GM18507 (cell line): ENCODE measurements at regions not wholly inside any gene's neighbourhood (a gene's known extent, or its start where the extent isn't known, plus 50 kb on each side); places are given as distances from the start of the nearest gene placed in this dataset.
"Not testable (repeated sequence)": the region's sequence is repeated elsewhere in the genome, so short reads cannot be mapped to it uniquely, and the experiment has no call there.

Experiments used
- DNase-seq: peaks from one replicate; pipeline ENCODE4 v3.0.0; 2011; ENCODE audit warnings: low read depth; ENCODE audit not compliant: insufficient read length; ENCODE audit errors: extremely low spot score
- FAIRE-seq: peaks from 2 replicates; lab custom pipeline; 2011; peaks lifted over from hg19 to GRCh38; lab: Jason Lieb, UNC

DNA sequence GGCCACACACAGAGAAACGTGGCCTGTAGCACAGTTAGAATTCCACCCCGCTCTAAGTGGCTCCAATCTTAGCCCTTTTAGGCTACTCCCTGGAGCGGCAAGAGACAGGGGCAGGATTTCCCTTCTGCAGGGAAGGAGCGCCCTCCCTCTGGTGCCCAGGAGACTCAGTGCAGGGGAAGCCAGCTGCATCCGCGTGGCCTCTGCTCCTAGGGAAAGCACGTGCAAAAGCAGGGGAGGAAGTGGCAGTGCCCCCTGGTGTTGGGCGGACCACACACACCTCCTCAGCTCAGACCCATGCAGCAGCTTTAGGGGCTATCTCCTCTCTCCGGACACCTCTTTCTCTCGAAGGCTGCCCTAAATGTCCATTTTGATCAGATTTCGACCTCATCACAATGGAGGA is 50.0 kb downstream of the SPRING1 start:
- FAIRE-seq (no peak), DNase-seq (no peak)

DNA sequence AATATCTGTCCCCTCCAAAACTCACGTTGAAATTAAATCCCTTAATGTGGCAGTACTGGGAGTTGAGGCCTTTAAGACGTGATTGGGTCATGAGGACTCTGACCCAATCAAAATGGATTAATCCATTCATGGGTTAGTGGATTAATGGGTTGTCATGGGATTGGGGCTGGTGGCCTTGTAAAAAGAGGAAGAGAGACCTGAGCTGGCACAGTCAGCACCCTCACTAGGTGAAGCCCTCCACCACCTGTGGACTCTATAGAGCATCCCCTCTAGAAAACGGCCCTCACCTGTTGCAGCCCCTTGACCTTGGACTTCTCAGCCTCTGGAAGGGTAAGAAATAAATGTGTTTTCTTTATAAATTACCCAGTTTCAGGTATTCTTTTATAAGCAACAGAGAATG is 53.0 kb downstream of the SPRING1 start:
- no peak for FAIRE-seq
- no peak for DNase-seq

DNA sequence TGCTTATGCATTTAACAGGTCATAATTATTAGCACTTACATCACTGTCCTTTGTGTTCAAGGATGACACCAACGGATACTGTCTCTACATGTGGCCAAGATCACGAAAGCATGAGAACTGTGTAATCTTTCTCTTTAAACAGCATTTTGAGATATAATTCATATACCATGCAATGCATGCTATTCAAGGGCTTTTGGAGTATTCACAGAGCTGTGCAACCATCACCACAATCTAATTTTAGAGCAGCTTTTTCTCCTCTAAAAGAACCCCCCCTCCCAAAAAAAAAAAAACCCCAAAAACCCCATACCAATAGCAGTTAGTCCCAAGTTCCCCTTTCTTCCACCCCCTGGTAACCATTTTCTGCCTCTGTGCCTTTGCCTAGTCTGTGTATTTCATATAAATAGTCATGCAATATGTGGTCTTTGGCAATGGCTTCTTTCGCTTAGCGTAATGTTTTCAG is 60.6 kb downstream of the SPRING1 start:
- no peak for DNase-seq
- no peak for FAIRE-seq

DNA sequence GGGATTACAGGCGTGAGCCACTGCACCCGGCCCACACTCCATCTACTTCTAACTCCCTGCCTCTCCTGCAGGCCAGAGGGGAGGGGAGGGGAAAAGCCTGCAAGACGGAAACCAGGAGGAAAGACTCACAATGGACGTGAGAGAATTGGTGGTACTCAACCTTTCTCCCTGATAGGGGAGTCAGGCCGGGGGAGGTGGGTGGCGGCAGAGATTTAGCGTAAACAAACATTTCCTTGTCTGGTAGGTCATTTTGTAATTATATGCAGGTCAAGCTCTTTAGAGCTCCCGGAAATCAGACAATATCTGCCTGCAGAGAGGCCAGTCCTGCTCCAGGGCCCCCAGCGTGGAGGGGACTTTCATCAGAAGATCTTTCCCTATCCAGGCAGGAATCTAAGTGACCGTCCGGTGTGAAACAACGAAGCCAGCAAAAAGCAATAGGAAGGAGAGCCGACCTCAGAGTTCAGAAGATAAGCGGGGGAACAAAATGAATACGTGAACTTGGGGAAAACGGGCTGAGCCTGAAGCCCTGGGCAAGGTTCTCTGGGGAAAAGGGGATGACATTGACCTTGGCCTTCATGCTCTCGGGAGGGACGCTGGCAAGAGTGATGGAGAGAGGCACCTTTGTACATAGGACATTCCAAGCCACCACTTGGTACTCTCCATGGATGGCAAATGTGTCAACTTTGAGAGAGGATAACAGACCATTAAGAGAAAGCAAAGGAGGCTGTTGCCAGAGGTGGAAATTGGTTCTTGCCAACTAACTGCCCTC is 62.3 kb downstream of the SPRING1 start:
- DNase-seq (no peak), FAIRE-seq (no peak)

DNA sequence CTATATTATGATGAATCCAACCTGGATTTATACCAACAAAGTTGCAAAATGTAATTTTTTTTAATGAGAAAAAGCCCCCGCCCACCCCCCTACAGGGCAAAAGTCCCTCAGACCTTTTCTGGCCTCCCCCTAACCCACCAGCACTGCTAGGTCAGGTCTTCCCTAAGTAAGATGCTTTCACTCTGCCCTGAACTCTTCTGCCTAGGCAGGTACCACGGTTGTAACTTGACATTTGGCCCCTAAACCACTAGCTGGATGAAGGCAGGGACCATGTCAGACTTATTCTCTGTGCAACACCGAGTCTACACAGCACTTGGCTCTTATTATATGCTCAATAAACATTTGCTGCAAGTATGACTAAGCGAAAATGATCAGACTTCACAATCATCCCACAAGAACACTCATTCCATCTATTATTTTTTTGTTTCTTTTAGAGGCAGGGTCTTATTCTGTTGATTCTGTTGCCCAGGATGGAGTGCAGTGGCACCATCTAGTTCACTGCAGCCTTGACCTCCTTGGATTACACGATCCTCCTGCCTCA is 63.2 kb downstream of the SPRING1 start:
- DNase-seq (no peak), FAIRE-seq (no peak)

DNA sequence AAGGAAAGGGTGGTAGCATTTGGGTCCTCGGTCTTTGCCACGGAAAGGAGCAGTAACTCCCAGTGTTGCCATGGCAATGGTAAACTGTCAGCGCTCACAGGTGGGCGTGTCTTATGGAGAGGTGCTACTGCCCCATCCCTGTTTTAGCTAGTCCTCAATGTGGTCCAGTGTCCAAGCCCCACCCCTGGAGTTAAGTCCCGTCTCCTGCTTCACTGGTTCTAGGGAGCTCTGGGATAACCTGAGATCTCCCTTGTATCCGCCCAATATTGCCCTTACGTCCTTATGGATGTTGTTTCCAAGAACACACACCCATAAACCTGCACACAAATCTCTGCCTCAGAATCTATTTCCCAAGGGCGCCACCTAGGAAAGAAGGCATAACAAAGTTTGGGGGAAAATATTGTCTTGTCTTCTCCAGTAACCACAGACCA is 64.2 kb downstream of the SPRING1 start:
- DNase-seq, result no peak
- FAIRE-seq, result no peak

DNA sequence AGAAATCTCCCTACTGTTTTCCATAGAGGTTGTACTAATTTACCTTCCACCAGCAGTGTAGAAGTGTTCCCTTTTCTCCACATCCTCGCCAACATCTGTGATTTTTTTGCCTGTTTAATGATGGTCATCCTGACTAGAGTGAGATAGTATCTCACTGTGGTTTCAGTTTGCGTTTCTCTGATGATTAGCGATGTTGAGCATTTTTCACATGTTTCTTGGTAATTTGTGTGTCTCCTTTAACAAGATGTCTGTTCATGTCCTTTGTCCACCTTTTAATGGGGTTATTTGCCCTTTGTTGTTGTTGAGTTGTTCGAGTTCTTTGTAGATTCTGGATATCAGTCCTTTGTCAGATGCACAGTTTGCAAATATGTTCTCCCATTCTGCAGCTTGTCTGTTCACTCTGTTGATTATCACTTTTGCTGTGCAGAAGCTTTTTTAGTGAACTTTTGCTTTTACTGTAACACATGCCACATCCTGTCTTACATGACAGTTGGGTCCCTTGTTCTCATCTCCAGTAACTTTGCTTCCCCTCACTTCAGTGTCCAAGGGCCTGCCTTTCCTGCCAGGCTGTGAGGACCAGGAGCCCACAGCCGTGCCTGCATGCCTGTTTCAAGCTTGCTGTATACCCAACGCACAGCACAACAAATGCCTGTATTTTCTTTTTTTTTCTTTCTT is 64.9 kb downstream of the SPRING1 start:
- FAIRE-seq (peak; percentile 80), DNase-seq (no peak)

DNA sequence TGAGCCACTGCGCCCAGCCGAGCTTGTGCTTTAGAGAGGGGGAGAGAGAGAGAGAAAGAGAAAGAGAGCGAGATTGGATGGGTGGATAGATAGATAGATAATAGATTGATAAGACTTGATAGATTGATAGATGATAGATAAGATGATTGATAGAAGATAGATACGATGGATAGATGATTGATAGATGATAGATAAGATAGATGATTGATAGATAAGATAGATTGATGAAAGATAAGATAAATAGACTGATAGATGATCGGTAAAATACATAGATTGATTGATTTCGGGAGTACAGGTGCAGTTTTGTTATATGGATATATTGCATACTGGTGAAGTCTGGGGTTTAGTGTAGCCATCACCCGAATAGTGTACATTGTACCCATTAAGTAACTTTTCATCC is 65.9 kb downstream of the SPRING1 start:
- FAIRE-seq (no peak), DNase-seq (no peak)

DNA sequence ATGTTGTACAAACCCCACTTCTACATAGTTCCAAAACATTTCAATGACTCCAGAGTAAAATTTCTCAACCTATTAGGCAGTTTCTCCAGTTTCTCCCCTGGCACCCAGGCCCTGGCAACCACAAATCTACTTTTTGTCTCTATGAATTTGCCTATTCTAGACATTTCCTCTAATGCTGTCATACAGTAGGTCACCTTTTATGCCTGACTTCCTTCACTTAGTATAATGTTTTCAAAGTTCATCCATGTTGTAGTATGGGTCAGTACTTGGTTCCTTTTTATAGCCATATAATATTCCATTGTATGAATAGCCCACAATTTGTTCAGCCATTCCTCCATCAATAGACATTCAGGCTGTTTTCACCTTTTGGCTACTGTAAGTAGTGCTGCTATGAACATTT is 67.0 kb downstream of the SPRING1 start:
- DNase-seq, result no peak
- no peak for FAIRE-seq

DNA sequence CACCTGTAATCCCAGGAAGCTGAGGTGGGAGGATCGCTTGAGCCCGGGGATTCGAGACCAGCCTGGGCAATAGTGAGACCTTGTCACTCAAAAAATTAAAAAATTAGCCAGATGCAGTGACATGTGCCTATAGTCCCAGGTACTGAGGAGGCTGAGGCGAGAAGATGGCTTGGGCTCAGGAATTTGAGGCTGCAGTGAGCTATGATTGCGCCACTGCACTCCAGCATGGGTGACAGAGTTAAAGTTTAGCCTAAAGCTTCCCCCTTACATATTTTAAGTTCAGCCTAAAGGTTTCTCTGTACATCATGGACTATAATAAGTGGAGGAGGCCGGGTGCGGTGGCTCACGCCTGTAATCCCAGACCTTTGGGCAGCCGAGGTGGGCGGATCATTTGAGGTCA is 70.1 kb downstream of the SPRING1 start:
- no peak for FAIRE-seq
- no peak for DNase-seq

DNA sequence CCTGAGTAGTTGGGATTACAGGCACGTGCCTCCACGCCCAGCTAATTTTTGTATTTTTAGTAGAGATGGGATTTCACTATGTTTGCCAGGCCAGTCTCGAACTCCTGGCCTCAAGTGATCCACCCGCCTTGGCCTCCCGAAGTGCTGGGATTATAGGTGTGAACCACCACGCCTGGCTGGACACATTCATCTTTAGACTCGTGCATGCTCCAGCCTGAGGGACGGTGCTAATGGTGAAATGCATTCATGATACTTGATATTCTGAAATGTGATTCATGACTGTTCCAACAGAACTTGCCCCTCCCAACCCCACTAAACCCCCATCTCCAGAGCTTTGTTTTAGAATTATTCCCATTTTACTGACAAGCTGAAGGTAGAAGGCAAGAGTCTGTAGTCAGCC is 71.0 kb downstream of the SPRING1 start:
- DNase-seq, FAIRE-seq: not testable (repeated sequence)

DNA sequence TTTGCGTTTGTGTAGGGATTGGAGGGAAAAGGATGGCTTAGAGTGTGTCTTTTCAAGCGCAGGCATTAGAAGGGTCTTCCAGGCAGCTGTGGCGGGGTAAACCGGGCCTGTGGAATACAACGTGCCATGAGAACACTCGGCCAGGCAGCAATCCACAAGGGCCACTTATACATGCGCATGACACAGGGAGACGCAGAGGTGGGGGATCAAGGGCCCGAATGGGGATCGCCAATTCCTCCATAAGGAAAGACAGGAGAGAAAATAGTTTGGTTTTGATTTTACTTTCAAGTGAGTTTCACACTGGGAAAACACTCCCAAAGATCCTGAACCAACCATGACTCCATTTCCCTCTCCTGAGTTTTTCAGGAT is 71.6 kb downstream of the SPRING1 start:
- FAIRE-seq (no peak), DNase-seq (no peak)

DNA sequence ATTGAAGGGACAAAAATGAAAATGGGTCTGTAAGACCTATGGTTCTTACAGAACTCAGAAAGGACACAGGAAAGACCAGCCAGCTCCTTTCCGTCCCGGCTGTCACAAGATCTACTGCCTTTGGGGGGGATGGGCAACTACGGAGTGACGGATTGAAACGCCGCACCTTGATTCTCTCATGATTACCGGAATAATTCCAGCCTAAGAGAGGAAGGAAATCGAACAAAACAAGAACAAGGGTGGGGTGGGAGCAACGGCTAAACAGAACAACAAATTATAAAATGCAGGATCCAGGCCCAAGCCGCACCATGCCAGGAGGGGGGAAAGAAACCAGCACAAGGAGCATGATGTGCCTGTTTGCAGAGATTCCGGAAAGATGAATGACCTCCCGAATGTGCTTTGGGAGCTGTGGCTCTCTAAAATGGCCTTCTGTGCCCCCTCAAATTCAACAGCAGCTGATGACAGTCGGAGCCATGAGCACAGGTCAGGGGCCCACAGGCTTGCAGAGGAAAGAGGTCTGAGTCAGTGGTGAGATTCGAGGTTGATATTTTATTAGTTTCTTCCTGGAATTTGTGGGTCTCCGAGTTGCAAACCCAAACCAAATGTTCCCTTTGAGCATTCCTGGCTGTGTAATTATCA is 72.1 kb downstream of the SPRING1 start:
- no peak for FAIRE-seq
- DNase-seq, result no peak

DNA sequence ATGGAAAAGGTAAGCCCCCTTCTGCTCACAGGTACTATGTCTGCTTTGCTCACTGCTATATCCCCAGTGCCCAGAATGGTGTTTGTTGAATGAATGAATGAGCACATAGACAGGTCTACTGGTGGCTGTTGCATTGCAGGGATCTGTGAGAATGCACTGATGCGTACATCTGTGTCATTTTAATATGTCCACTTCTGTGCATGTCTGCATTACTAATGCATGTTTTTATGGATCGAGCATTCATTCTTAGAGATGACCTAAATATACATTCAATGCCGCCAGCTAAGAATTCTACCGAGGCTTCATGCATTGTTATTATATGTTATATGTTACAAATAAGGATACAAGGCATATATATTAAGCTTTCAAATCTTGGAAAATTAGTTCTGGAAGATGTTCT is 73.8 kb downstream of the SPRING1 start:
- FAIRE-seq (no peak), DNase-seq (no peak)

DNA sequence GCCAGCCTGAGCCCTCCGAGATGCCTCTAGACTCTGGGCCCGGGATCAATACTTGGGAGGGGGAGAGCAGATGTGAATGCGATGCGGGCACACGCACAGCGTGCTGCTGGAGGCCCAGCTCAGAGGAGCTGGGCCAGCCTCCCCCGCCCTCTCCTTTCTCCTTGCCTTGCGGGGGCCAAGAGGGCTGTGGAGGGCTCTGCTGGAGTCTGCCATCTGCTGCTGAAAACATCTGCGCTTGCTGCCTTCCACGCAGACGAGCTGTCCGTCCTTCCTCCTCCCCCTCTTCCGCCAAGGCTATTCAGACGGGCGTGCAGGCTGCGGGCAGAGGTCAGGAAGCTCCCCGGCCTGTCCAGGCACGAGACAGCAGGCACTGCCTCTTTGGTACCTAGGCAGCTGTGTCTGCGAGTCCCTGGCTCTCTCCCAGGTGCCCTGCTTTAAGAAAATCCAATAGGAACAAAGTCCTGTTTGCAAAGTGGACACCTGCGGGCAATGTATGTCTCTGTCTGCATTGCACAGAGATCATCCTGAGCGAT is 75.2 kb downstream of the SPRING1 start:
- FAIRE-seq (no peak), DNase-seq (no peak)

DNA sequence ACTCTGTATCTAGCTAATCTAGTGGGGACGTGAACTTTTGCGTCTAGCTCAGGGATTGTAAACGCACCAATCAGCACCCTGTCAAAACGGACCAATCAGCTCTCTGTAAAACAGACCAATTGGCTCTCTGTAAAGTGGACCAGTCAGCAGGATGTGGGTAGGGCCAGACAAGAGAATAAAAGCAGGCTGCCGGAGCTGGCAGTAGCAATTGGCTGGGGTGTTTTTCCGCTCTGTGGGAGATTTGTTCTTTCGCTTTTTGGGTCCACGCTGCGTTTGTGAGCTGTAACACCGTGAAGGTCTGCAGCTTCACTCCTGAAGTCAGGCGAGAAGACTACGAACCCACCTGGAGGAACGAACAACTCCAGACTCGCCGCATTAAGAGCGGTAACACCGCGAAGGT is 76.5 kb downstream of the SPRING1 start:
- DNase-seq, result no peak
- FAIRE-seq, result no peak

DNA sequence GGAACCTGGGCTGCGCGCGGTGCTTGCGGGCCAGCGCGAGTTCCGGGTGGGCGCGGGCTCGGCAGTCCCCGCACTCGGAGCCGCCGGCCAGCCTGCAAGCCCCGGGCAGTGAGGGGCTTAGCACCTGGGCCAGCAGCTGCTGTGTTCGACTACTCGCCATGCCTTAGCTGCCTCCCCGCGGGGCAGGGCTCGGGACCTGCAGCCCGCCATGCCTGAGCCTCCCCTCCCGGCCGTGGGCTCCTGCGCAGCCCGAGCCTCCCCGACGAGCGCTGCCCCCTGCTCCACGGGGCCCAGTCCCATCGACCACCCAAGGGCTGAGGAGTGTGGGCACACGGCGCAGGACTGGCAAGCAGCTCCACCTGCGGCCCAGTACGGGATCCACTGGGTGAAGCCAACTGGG is 77.1 kb downstream of the SPRING1 start:
- FAIRE-seq, DNase-seq: not testable (repeated sequence)

DNA sequence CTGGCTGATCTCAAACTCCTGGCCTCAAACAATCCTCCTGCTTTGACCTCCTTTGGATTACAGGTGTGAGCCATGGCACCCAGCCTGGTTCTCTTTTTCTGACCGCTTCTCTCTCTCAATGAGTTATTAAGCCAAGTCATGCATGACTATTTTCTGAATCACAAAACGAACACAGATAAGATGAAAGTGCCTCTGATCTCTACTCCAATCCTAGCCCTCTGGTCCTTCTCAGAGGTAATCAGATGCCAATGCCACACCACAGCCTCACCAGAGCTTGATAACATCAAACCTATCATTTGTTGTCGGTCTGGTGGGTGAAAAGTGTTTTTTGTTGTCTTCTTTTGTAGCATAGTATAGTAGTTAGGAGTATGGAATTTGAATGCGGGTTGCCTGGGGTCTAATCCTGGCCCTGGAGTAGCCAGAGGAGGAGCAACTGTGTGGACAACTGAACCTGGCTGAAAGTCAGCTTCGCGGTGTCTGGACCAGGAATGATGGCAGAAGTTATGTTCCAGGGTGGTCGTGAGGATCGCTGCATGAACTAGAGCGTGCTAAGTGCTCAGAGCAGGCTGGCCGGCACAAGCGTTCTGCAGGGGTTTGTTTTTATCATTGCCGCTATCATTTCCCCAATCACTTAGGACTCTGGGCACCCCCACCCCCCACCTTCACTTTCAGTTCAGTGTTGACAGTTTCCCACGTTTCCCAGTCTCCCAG is 77.9 kb downstream of the SPRING1 start:
- no peak for DNase-seq
- no peak for FAIRE-seq

DNA sequence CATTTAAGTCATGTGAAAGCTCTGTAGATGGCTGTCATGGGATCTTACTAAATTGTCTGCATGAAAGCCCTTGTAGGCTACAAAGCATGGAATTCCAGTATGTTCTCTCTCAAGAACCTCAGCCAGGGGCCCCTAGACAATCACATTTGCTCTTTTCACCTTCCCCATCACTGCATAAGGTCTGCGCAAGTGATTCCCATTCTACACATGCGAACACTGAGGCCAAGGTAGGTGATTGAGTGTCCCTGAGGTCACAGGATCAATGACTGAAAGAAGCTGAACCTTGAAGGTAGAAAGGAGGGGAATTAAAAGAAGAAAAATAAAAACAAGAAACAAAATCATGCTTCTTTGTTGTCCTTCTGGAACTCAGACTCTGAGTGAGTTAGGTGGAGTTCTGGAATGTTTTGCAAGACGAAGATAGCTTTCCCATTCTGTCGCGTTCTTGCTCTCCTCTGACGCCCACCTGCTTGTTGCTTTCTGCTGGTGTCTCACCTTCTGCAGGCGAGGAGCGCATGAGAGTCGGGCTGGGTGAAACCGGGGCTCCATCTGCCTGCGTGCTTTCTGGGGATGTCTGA is 79.9 kb downstream of the SPRING1 start:
- FAIRE-seq (no peak), DNase-seq (no peak)
